ENCODE measurements at regions not wholly inside any gene's neighbourhood (a gene's known extent, or its start where the extent isn't known, plus 50 kb on each side); places are given as distances from the start of the nearest gene placed in this dataset.

DNA sequence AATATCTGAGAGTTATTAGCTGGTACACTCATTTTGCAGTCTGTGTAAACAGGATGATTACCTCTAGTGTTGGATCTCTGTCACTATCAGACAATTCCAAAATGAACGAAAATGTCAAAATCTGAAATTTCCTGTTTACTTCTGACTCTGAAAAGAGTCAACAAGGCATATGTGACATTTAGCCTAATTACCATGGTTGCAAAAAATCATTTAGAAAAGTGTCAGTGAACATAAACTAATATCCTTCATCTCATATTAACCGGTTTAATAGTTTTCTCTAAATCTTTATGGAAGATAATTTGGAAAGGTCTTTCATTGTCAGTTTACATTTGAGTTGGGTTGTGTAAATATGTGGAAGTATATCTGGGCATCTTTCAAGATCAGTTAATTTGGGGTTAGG lies 431.8 kb upstream of the HSF2 start:
- 78 to 84% (median 83%) methylated on average over 2 of the region's 2 CpGs for WGBS, 3 donors
- no peaks in the 10 kb centered on the region for H3K36me3 ChIP-seq
- TF ChIP-seq POLR2A (IDR thresholded peaks at IDR 0.05) (no peak), EP300 (IDR thresholded peaks at IDR 0.05) (no peak)
- TF ChIP-seq, protein P1, sequence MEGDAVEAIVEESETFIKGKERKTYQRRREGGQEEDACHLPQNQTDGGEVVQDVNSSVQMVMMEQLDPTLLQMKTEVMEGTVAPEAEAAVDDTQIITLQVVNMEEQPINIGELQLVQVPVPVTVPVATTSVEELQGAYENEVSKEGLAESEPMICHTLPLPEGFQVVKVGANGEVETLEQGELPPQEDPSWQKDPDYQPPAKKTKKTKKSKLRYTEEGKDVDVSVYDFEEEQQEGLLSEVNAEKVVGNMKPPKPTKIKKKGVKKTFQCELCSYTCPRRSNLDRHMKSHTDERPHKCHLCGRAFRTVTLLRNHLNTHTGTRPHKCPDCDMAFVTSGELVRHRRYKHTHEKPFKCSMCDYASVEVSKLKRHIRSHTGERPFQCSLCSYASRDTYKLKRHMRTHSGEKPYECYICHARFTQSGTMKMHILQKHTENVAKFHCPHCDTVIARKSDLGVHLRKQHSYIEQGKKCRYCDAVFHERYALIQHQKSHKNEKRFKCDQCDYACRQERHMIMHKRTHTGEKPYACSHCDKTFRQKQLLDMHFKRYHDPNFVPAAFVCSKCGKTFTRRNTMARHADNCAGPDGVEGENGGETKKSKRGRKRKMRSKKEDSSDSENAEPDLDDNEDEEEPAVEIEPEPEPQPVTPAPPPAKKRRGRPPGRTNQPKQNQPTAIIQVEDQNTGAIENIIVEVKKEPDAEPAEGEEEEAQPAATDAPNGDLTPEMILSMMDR (IDR thresholded peaks at IDR 0.05): no peak
- no peak overlapping the region for H3K27ac ChIP-seq
- intact Hi-C loops (cut with DNase I): no loop called here
- H3K4me3 ChIP-seq: no peak overlapping the region
- no peak for DNase-seq
- H3K4me1 ChIP-seq (ENCODE audit: insufficient read depth): no peaks in the 10 kb centered on the region
- no peaks in the 10 kb centered on the region for H3K9me3 ChIP-seq
- no peaks in the 10 kb centered on the region for H3K27me3 ChIP-seq

DNA sequence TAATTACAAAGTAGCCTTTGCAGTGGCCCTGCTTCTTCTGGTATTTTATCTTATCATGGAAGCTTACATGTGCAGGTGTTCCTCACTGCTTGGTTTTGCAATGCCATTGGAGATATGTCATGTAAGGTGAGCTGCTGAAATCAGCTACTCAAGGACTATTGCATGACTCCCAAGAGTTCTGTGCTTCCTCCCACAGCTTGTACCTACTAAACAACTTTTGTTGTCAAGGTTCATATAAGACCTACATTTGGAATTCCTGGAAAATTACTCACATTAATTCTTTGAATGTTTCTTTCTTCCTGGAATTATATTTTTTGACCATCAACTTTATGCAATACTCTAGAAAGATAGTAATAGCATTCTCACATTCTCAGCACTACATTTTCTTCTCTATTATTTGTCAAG lies 427.5 kb upstream of the HSF2 start:
- intact Hi-C loops (cut with DNase I): no loop called here
- Histone ChIP-seq H3K9me3 (no peaks in the 10 kb centered on the region), H3K27me3 (no peaks in the 10 kb centered on the region), H3K4me1 (ENCODE audit: insufficient read depth) (no peaks in the 10 kb centered on the region), H3K36me3 (no peaks in the 10 kb centered on the region), H3K27ac (no peak overlapping the region), H3K4me3 (no peak overlapping the region)
- TF ChIP-seq, protein P1 (IDR thresholded peaks at IDR 0.05): no peak
- TF ChIP-seq EP300 (IDR thresholded peaks at IDR 0.05) (no peak), POLR2A (IDR thresholded peaks at IDR 0.05) (no peak)
- DNase-seq: no peak

DNA sequence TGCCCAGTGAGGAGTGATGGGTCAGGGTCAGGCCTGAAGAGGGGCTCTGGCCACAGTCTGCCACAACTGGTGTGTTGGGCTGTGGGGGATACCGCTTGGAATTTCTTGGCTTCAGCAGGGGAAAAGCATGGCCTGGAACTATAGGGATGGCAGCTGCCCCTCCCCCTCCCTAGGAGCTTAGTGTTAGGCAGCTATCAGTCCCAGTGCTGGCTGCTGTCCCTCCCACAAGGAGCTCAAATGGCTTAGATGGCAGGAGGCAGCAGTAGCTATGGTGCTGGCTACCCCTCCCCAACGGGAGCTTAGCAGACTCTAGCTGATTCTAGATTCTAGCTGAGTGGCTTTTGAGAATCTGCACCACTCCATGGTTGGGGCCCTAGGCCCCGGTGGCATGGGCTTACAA lies 414.5 kb upstream of the HSF2 start:
- Histone ChIP-seq H3K4me1 (ENCODE audit: insufficient read depth) (no peaks in the 10 kb centered on the region), H3K27ac (no peak overlapping the region), H3K9me3 (no peaks in the 10 kb centered on the region), H3K36me3 (no peaks in the 10 kb centered on the region), H3K4me3 (no peak overlapping the region), H3K27me3 (no peaks in the 10 kb centered on the region)
- DNase-seq: no peak
- WGBS, 3 donors: 76 to 84% (median 81%) methylated on average over 3 of the region's 3 CpGs
- intact Hi-C loops (cut with DNase I): no loop called here
- no peak for TF ChIP-seq POLR2A (IDR thresholded peaks at IDR 0.05)

DNA sequence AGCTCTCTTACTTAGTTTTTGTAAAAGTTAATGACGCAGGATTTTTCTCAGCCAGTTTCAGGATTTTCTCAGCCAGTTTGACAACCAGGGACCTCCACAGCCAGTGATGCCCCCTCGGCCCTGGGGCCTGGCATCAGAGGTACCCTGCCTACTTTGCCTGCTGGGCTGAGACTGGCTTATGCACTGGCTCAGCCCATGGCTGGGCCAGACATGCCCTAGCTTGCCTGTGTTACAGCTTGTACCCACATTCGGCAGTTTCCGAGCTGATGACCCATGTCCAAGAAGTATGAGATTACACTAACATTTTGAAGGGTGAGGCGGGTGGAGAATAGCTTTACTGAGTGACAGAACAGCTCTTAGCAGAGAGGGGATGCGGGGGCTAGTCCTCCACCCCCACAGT lies 406.1 kb upstream of the HSF2 start:
- no peaks in the 10 kb centered on the region for H3K4me1 ChIP-seq (ENCODE audit: insufficient read depth)
- TF ChIP-seq, protein P1 (IDR thresholded peaks at IDR 0.05): no peak
- TF ChIP-seq EP300 (IDR thresholded peaks at IDR 0.05) (no peak), POLR2A (IDR thresholded peaks at IDR 0.05) (no peak)
- no peaks in the 10 kb centered on the region for H3K27me3 ChIP-seq
- no peak overlapping the region for H3K4me3 ChIP-seq
- DNase-seq: no peak
- no peaks in the 10 kb centered on the region for H3K36me3 ChIP-seq
- intact Hi-C loops (cut with DNase I): no loop called here
- H3K9me3 ChIP-seq: no peaks in the 10 kb centered on the region
- WGBS, 3 donors: 76 to 80% (median 79%) methylated on average over 6 of the region's 6 CpGs
- no peak overlapping the region for H3K27ac ChIP-seq

DNA sequence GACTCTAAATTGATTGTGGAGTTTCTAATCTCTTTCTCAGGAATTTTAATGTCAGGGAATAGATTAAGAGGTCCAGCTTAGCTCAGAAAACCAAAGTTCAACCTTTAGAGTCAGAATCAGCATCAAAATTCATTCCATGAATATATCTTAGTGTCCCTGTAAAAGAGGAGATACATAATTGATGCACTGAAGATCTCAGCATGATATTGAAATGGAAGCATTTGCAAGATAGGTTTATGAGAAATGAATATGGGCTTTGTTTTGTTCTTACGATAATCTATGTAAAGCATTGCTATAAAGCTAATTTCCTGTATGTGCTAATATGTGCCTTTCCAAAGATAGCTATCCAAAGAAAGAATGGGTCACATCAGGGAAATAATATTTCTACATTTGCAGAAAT lies 404.5 kb upstream of the HSF2 start:
- Histone ChIP-seq H3K9me3 (no peaks in the 10 kb centered on the region), H3K4me1 (ENCODE audit: insufficient read depth) (no peaks in the 10 kb centered on the region), H3K36me3 (no peaks in the 10 kb centered on the region), H3K4me3 (no peak overlapping the region), H3K27me3 (no peaks in the 10 kb centered on the region), H3K27ac (no peak overlapping the region)
- 0 to 90% (median 51%) methylated on average over 1 of the region's 1 CpG for WGBS, 3 donors
- DNase-seq: no peak
- intact Hi-C loops (cut with DNase I): no loop called here
- no peak for TF ChIP-seq POLR2A (IDR thresholded peaks at IDR 0.05)
- TF ChIP-seq, protein P1 (IDR thresholded peaks at IDR 0.05): no peak
- TF ChIP-seq EP300 (IDR thresholded peaks at IDR 0.05): no peak

Data from ovary (tissue), 7 donors.